K562 (cell line): ENCODE measurements at regions not wholly inside any gene's neighbourhood (a gene's known extent, or its start where the extent isn't known, plus 50 kb on each side); places are given as distances from the start of the nearest gene placed in this dataset.

Source experiments
- AFF1 ChIP-seq, 2 experiments: fragments of 450-650 bp; IDR thresholded peaks; 2 replicates each; pipeline ENCODE4 v1.6.1; 2018; ENCODE audit warnings: mild to moderate bottlenecking in 2 of 2, low read depth in 1 of 2; ENCODE audit not compliant: partially characterized antibody in 2 of 2
- ATF2 ChIP-seq: sonication (generic); formaldehyde crosslinking; IDR thresholded peaks from 2 replicates; pipeline ENCODE4 v1.8.1; 2022; ENCODE audit warnings: missing genetic modification reagents
- BRCA1 ChIP-seq, 2 experiments: fragments of 450-650 bp in 1 of 2; sonication (generic) in 1 of 2; formaldehyde crosslinking in 1 of 2; IDR thresholded peaks; 2 replicates each; pipeline versions ENCODE4 v1.5.0 to v1.6.1; 2017 to 2020; ENCODE audit warnings: mild to moderate bottlenecking in 1 of 2, missing genetic modification reagents in 1 of 2
- CREBBP ChIP-seq: IDR thresholded peaks from one replicate; pipeline ENCODE4 v1.6.1; 2012; ENCODE audit warnings: low read depth, mild to moderate bottlenecking, control low read depth, inconsistent platforms, low read length
- CTBP1 ChIP-seq: fragments of 450-650 bp; IDR thresholded peaks from 2 replicates; pipeline ENCODE4 v1.6.1; 2016; ENCODE audit warnings: borderline replicate concordance
- CTCF ChIP-seq, 3 experiments: IDR thresholded peaks in 2 of 3; conservative IDR thresholded peaks in 1 of 3; 2 replicates each; pipeline ENCODE4 v1.5.1; 2011 to 2012; ENCODE audit warnings: low read length in 3 of 3, mild to moderate bottlenecking in 3 of 3, control low read depth in 2 of 3, improper control_type of control experiment in 1 of 3, inconsistent platforms in 1 of 3, low read depth in 1 of 3, mixed read lengths in 1 of 3, moderate library complexity in 1 of 3; ENCODE audit not compliant: insufficient read depth in 2 of 3
- JUND ChIP-seq, 2 experiments: IDR thresholded peaks; 2 replicates in 1 of 2; 3 replicates in 1 of 2; pipeline ENCODE4 v1.6.1; 2011; ENCODE audit warnings: borderline replicate concordance in 2 of 2, low read depth in 2 of 2, low read length in 2 of 2, improper control_type of control experiment in 1 of 2, missing biosample characterization in 1 of 2, missing genetic modification characterization in 1 of 2, missing genetic modification reagents in 1 of 2
- MLLT1 ChIP-seq, 2 experiments: fragments of 450-650 bp; IDR thresholded peaks; 2 replicates each; pipeline ENCODE4 v1.6.1; 2016
- NFRKB ChIP-seq: fragments of 450-650 bp; IDR thresholded peaks from 2 replicates; pipeline ENCODE4 v1.6.1; 2016; ENCODE audit warnings: low read depth
- POLR2A ChIP-seq: fragments of 450-650 bp; conservative IDR thresholded peaks from 2 replicates; pipeline ENCODE4 v1.6.1; 2016
- RBFOX2 ChIP-seq: fragments of 200-400 bp; formaldehyde crosslinking; IDR thresholded peaks from 2 replicates; pipeline ENCODE4 v1.6.1; 2017; ENCODE audit warnings: low read depth, mild to moderate bottlenecking, low read length, moderate library complexity
- ZNF75A ChIP-seq: fragments of 450-650 bp; formaldehyde crosslinking; IDR thresholded peaks from 2 replicates; pipeline ENCODE4 v1.4.0; 2020; ENCODE audit warnings: mild to moderate bottlenecking

GRCh38 chr6:168949981-168950857, 303.4 kb downstream of the THBS2 start:
- TF ChIP-seq AFF1 (IDR thresholded peaks at IDR 0.05; ENCODE audit: low read depth in 1 of 2, partially characterized antibody in 2 of 2) (no peak), NFRKB (no peak), RBFOX2 (no peak), JUND (IDR thresholded peaks at IDR 0.05; ENCODE audit: borderline replicate concordance, low read depth, low read length) (no peak), JUND (tag; IDR thresholded peaks at IDR 0.05; ENCODE audit: borderline replicate concordance, low read depth, low read length) (no peak), BRCA1 (IDR thresholded peaks at IDR 0.05) (no peak), BRCA1 (CRISPR knock-in tag; IDR thresholded peaks at IDR 0.05) (no peak), CREBBP (no peak), MLLT1 (IDR thresholded peaks at IDR 0.05) (no peak), ZNF75A (CRISPR knock-in tag) (no peak), CTCF (IDR thresholded peaks at IDR 0.05 in 2 of 3, conservative IDR thresholded peaks at IDR 0.05 in 1 of 3; ENCODE audit: insufficient read depth in 2 of 3, low read depth in 1 of 3, low read length in 3 of 3) (no peak), ATF2 (CRISPR knock-in tag) (no peak), CTBP1 (no peak), POLR2A (no peak)
